H1 (cell line): ENCODE measurements at regions not wholly inside any gene's neighbourhood (a gene's known extent, or its start where the extent isn't known, plus 50 kb on each side); places are given as distances from the start of the nearest gene placed in this dataset.

Experiments
- CTCF ChIA-PET: fragments of 300-600 bp; sonication (Branson Sonifier 250); formaldehyde crosslinking; loops from one replicate; lab custom pipeline; 2021; ENCODE audit not compliant: partially characterized antibody; lab: Charles Lee
- POLR2A ChIA-PET: fragments of 300-600 bp; sonication (Branson Sonifier 250); formaldehyde crosslinking; loops from one replicate; lab custom pipeline; 2021; ENCODE audit warnings: inconsistent platforms; ENCODE audit not compliant: partially characterized antibody; lab: Charles Lee
- DNase-seq, 2 experiments: peaks; one replicate each; pipeline versions ENCODE4 v3.0.0 to v3.0.0-alpha.2; 2010 to 2022; ENCODE audit warnings: low spot score in 2 of 2, low read depth in 1 of 2, mixed read lengths in 1 of 2
- FAIRE-seq: peaks from 2 replicates; lab custom pipeline; 2011; peaks lifted over from hg19 to GRCh38; lab: Jason Lieb, UNC
- H2AFZ ChIP-seq: 2 replicates; pipeline ENCODE4 v1.8.1; 2012; ENCODE audit warnings: low read length, inconsistent platforms
- H2AK5ac ChIP-seq: 2 replicates; pipeline ENCODE4 v1.6.1; 2013; ENCODE audit warnings: low read depth, low read length
- H2BK120ac ChIP-seq: replicated peaks from 2 replicates; pipeline ENCODE3; 2013; ENCODE audit warnings: low read depth, low read length, inconsistent platforms
- H2BK12ac ChIP-seq: 2 replicates; pipeline ENCODE4 v1.6.1; 2013; ENCODE audit warnings: low read depth, low read length
- H2BK15ac ChIP-seq: 2 replicates; pipeline ENCODE4 v1.6.1; 2013; ENCODE audit warnings: low read length
- H2BK20ac ChIP-seq: 2 replicates; pipeline ENCODE4 v1.6.1; 2013; ENCODE audit warnings: low read length
- H2BK5ac ChIP-seq: 2 replicates; pipeline ENCODE4 v1.6.1; 2013; ENCODE audit warnings: low read depth, low read length
- H3K14ac ChIP-seq: 2 replicates; pipeline ENCODE4 v1.6.1; 2013; ENCODE audit warnings: inconsistent platforms; ENCODE audit not compliant: insufficient read length
- H3K18ac ChIP-seq: 2 replicates; pipeline ENCODE4 v1.6.1; 2013; ENCODE audit warnings: low read length; ENCODE audit errors: extremely low read depth
- H3K23ac ChIP-seq: 2 replicates; pipeline ENCODE4 v1.6.1; 2013; ENCODE audit warnings: inconsistent platforms; ENCODE audit not compliant: insufficient read length
- H3K23me2 ChIP-seq: 2 replicates; pipeline ENCODE4 v1.6.1; 2013; ENCODE audit warnings: low read depth, low read length
- H3K27ac ChIP-seq: 2 replicates; pipeline ENCODE4 v1.6.1; 2011; ENCODE audit warnings: low read depth, low read length, inconsistent platforms
- H3K27me3 ChIP-seq, 4 experiments: replicated peaks in 1 of 4; 1 replicate in 1 of 4; 2 replicates in 3 of 4; pipeline versions ENCODE4 v1.6.1 to v1.8.1; 2011 to 2013; ENCODE audit warnings: low read length in 3 of 4, mild to moderate bottlenecking in 3 of 4, inconsistent platforms in 2 of 4, mixed read lengths in 2 of 4, moderate library complexity in 1 of 4; ENCODE audit not compliant: control insufficient read depth in 3 of 4, insufficient read depth in 3 of 4; ENCODE audit errors: extremely low read depth in 1 of 4
- H3K36me3 ChIP-seq, 4 experiments: 2 replicates each; pipeline versions ENCODE4 v1.6.1 to v1.8.1; 2011 to 2013; ENCODE audit warnings: mild to moderate bottlenecking in 4 of 4, low read length in 3 of 4, moderate library complexity in 2 of 4, control low read depth in 1 of 4, inconsistent platforms in 1 of 4; ENCODE audit not compliant: insufficient read depth in 4 of 4, control insufficient read depth in 2 of 4
- H3K4ac ChIP-seq: replicated peaks from 2 replicates; pipeline ENCODE3; 2013; ENCODE audit warnings: low read length, low read depth, mixed read lengths, inconsistent platforms; ENCODE audit not compliant: insufficient read length
- H3K4me1 ChIP-seq, 4 experiments: replicated peaks in 1 of 4; 1 replicate in 1 of 4; 2 replicates in 3 of 4; pipeline versions ENCODE4 v1.6.1 to v1.8.1; 2011 to 2013; ENCODE audit warnings: low read length in 3 of 4, inconsistent platforms in 2 of 4, mixed read lengths in 1 of 4; ENCODE audit not compliant: insufficient read depth in 4 of 4, control insufficient read depth in 3 of 4
- H3K4me2 ChIP-seq, 2 experiments: 2 replicates each; pipeline versions ENCODE4 v1.6.1 to v1.8.1; 2011 to 2013; ENCODE audit warnings: low read depth in 2 of 2, low read length in 2 of 2, control low read depth in 1 of 2, inconsistent platforms in 1 of 2, mild to moderate bottlenecking in 1 of 2; ENCODE audit not compliant: insufficient read depth in 1 of 2
- H3K4me3 ChIP-seq, 4 experiments: fragments of 200-600, 300-600 bp in 1 of 4; sonication (generic), shearing (Covaris generic), sonication (Bioruptor Twin) in 1 of 4; 2 replicates each; pipeline versions ENCODE4 v1.5.1 to v1.8.1; 2011 to 2016; ENCODE audit warnings: low read length in 4 of 4, low read depth in 3 of 4, control low read depth in 2 of 4, inconsistent platforms in 2 of 4, mild to moderate bottlenecking in 2 of 4, mixed read lengths in 1 of 4, moderate library complexity in 1 of 4; ENCODE audit not compliant: insufficient read depth in 2 of 4; ENCODE audit errors: extremely low read depth in 1 of 4
- H3K56ac ChIP-seq: replicated peaks from 2 replicates; pipeline ENCODE3; 2013; ENCODE audit warnings: low read depth, mild to moderate bottlenecking, mixed read lengths, low read length, inconsistent platforms; ENCODE audit not compliant: insufficient read length
- H3K79me1 ChIP-seq: 2 replicates; pipeline ENCODE4 v1.6.1; 2013; ENCODE audit warnings: low read depth, low read length, control low read depth
- H3K79me2 ChIP-seq, 2 experiments: 2 replicates each; pipeline versions ENCODE4 v1.6.1 to v1.8.1; 2012 to 2013; ENCODE audit warnings: low read length in 2 of 2, mild to moderate bottlenecking in 2 of 2, inconsistent platforms in 1 of 2; ENCODE audit not compliant: insufficient read depth in 2 of 2, control insufficient read depth in 1 of 2
- H3K9ac ChIP-seq, 4 experiments: replicated peaks in 1 of 4; 1 replicate in 1 of 4; 2 replicates in 3 of 4; pipeline versions ENCODE4 v1.6.1 to v1.8.1; 2011 to 2013; ENCODE audit warnings: low read depth in 3 of 4, low read length in 3 of 4, control low read depth in 2 of 4, mild to moderate bottlenecking in 2 of 4, moderate library complexity in 2 of 4, inconsistent platforms in 1 of 4; ENCODE audit errors: extremely low read depth in 1 of 4
- H3K9me3 ChIP-seq, 2 experiments: 2 replicates each; pipeline versions ENCODE4 v1.6.1 to v1.8.1; 2012 to 2013; ENCODE audit warnings: mild to moderate bottlenecking in 2 of 2, moderate library complexity in 2 of 2, control low read depth in 1 of 2, inconsistent platforms in 1 of 2, low read depth in 1 of 2, low read length in 1 of 2, mixed read lengths in 1 of 2; ENCODE audit not compliant: insufficient read depth in 2 of 2
- H4K20me1 ChIP-seq, 2 experiments: replicated peaks in 1 of 2; 2 replicates each; pipeline versions ENCODE3 to v1.8.1; 2011 to 2013; ENCODE audit warnings: inconsistent platforms in 2 of 2, low read length in 2 of 2, mild to moderate bottlenecking in 1 of 2; ENCODE audit not compliant: insufficient read depth in 2 of 2, control insufficient read depth in 1 of 2
- H4K5ac ChIP-seq: 2 replicates; pipeline ENCODE4 v1.6.1; 2013; ENCODE audit warnings: low read length, low read depth, mixed read lengths, inconsistent platforms; ENCODE audit not compliant: insufficient read length
- H4K8ac ChIP-seq: 2 replicates; pipeline ENCODE4 v1.8.0; 2013; ENCODE audit warnings: mild to moderate bottlenecking, moderate library complexity, low read length, inconsistent platforms; ENCODE audit not compliant: insufficient read depth; ENCODE audit errors: extremely low read depth
- H4K91ac ChIP-seq: replicated peaks from 2 replicates; pipeline ENCODE3; 2013; ENCODE audit warnings: low read length, mixed read lengths, inconsistent platforms; ENCODE audit not compliant: insufficient read length
- CEBPB ChIP-seq: IDR thresholded peaks from 2 replicates; pipeline ENCODE4 v1.6.1; 2012; ENCODE audit warnings: low read depth, low read length
- CREB1 ChIP-seq: IDR thresholded peaks from 2 replicates; pipeline ENCODE4 v1.6.1; 2012; ENCODE audit warnings: inconsistent platforms
- CTBP2 ChIP-seq: IDR thresholded peaks from 2 replicates; pipeline ENCODE4 v1.7.0; 2011; ENCODE audit warnings: borderline replicate concordance, mild to moderate bottlenecking, moderate library complexity, mixed read lengths, low read length; ENCODE audit not compliant: insufficient read depth, insufficient read length
- EZH2 ChIP-seq: fragments of 200-600 bp; sonication (generic); IDR thresholded peaks from 2 replicates; pipeline ENCODE4 v1.7.1; 2012; ENCODE audit warnings: low read depth, mild to moderate bottlenecking, moderate library complexity, low read length, inconsistent platforms; ENCODE audit not compliant: severe bottlenecking
- GABPA ChIP-seq: IDR thresholded peaks from 2 replicates; pipeline ENCODE4 v1.6.1; 2011; ENCODE audit warnings: mild to moderate bottlenecking, low read length, moderate library complexity, borderline replicate concordance; ENCODE audit not compliant: insufficient read depth
- HDAC6 ChIP-seq: IDR thresholded peaks from one replicate; pipeline ENCODE4 v1.7.1; 2012; ENCODE audit warnings: low read depth, mild to moderate bottlenecking, inconsistent platforms, low read length, moderate library complexity
- KDM1A ChIP-seq: fragments of 200-600, 300-600 bp; sonication (generic); IDR thresholded peaks from 2 replicates; pipeline ENCODE4 v1.7.1; 2016; ENCODE audit warnings: mild to moderate bottlenecking, low read length, borderline replicate concordance
- KDM4A ChIP-seq: IDR thresholded peaks from one replicate; pipeline ENCODE4 v1.7.1; 2012; ENCODE audit warnings: low read depth, mild to moderate bottlenecking, moderate library complexity, low read length, inconsistent platforms; ENCODE audit not compliant: severe bottlenecking
- NRF1 ChIP-seq: IDR thresholded peaks from 2 replicates; pipeline ENCODE4 v1.6.1; 2011; ENCODE audit warnings: mild to moderate bottlenecking, low read depth, low read length, improper control_type of control experiment
- POU5F1 ChIP-seq: IDR thresholded peaks from 2 replicates; pipeline ENCODE4 v1.6.1; 2011; ENCODE audit warnings: low read depth, mild to moderate bottlenecking, low read length, moderate library complexity
- RAD21 ChIP-seq, 2 experiments: IDR thresholded peaks in 1 of 2; conservative IDR thresholded peaks in 1 of 2; 2 replicates each; pipeline ENCODE4 v1.6.1; 2011; ENCODE audit warnings: low read depth in 2 of 2, low read length in 2 of 2, improper control_type of control experiment in 1 of 2, inconsistent platforms in 1 of 2, mild to moderate bottlenecking in 1 of 2, moderate library complexity in 1 of 2
- SIRT6 ChIP-seq: IDR thresholded peaks from one replicate; pipeline ENCODE4 v1.7.1; 2012; ENCODE audit warnings: low read length, inconsistent platforms
- SP4 ChIP-seq: IDR thresholded peaks from 2 replicates; pipeline ENCODE4 v1.6.1; 2012; ENCODE audit warnings: low read length, inconsistent platforms
- SUZ12 ChIP-seq: fragments of 200-600 bp; sonication (generic); IDR thresholded peaks from 2 replicates; pipeline ENCODE4 v1.6.1; 2012; ENCODE audit warnings: mild to moderate bottlenecking, inconsistent platforms, low read length, moderate library complexity, mixed read lengths
- WGBS, 2 experiments: shearing (Covaris generic) in 1 of 2; methylation state at CpG; one replicate each; pipeline versions ENCODE4 v1.1.6 to v1.1.7; 2013 to 2015; ENCODE audit warnings: low lambda C conversion rate in 2 of 2, mixed read lengths in 2 of 2, inconsistent platforms in 1 of 2, low coverage in 1 of 2, missing lambda C conversion rate in 1 of 2; ENCODE audit not compliant: insufficient replicate concordance in 2 of 2, insufficient coverage in 1 of 2, insufficient read length in 1 of 2; ENCODE audit errors: extremely low coverage in 1 of 2, missing lambda C conversion rate in 1 of 2; 5-methylcytosine and 5-hydroxymethylcytosine counted together
- TF ChIP-seq, protein P1 (sequence below): IDR thresholded peaks from 2 replicates; pipeline ENCODE4 v1.6.1; 2012; ENCODE audit warnings: inconsistent platforms

DNA sequence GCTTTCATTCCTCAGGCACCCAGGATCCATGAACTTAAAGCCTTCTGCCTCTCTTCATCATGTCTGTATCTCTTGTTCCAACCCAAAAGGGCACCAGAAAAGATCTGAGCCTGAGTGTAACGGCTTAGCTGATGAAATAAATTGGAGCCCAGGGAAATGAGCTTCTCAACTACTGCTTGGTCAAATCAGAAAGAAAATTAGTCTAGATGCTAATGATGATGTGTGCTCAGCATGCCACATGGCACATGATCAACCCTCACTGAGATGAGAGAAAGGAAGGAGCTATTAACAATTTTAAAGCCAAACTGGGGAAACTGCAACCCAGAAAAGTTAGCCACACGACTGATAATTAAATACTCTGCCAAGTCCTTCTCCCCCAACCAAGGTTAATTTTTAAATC is 325.7 kb downstream of the CNTN3 start:
- Histone ChIP-seq H3K23ac (no peak overlapping the region), H4K20me1 (no peaks in the 10 kb centered on the region), H2AK5ac (no peak overlapping the region), H3K18ac (no peak overlapping the region), H3K23me2 (no peaks in the 10 kb centered on the region; the same call in 1 of the 2 replicates), H3K27ac (no peak overlapping the region), H3K9me3 (no peaks in the 10 kb centered on the region), H3K4me1 (no peaks in the 10 kb centered on the region), H3K4me3 (no peak overlapping the region), H3K9ac (no peak overlapping the region), H2BK120ac (no peak overlapping the region), H3K4ac (no peak overlapping the region), H2BK5ac (no peak overlapping the region), H4K91ac (no peak overlapping the region), H4K5ac (no peak overlapping the region), H3K36me3 (no peaks in the 10 kb centered on the region), H3K27me3 (no peaks in the 10 kb centered on the region), H2BK15ac (no peak overlapping the region), H3K79me1 (no peaks in the 10 kb centered on the region), H3K79me2 (no peaks in the 10 kb centered on the region), H3K14ac (no peak overlapping the region), H2BK20ac (no peak overlapping the region), H4K8ac (no peak overlapping the region), H2BK12ac (no peak overlapping the region), H3K56ac (no peak overlapping the region), H2AFZ (no peak overlapping the region), H3K4me2 (no peak overlapping the region)
- CTCF ChIA-PET, result interaction anchor here (0.7 to 1.3 kb wide), 4 partner anchors 15 to 1093 kb away, joined by 3 to 5 read pairs (median 3); no protein-coding TSS in a partner anchor
- 66% methylated on average over 2 of the region's 2 CpGs; no CpG with 5 or more reads in 1 of the 2 experiments for WGBS, 2 experiments
- no peak for FAIRE-seq
- no peak for DNase-seq
- POLR2A ChIA-PET, result no interaction called here
- no peak for TF ChIP-seq CTBP2
- no peak for TF ChIP-seq KDM1A
- TF ChIP-seq NRF1, result no peak
- no peak for TF ChIP-seq EZH2
- no peak for TF ChIP-seq KDM4A
- no peak for TF ChIP-seq SP4
- no peak for TF ChIP-seq POU5F1
- no peak for TF ChIP-seq SIRT6
- TF ChIP-seq HDAC6, result no peak
- no peak for TF ChIP-seq GABPA
- no peak for TF ChIP-seq CREB1
- TF ChIP-seq CEBPB, result no peak
- TF ChIP-seq RAD21 (IDR thresholded peaks at IDR 0.05 in 1 of 2, conservative IDR thresholded peaks at IDR 0.05 in 1 of 2; ENCODE audit: low read depth in 2 of 2, low read length in 2 of 2), result no peak
- no peak for TF ChIP-seq SUZ12
- TF ChIP-seq, protein P1, sequence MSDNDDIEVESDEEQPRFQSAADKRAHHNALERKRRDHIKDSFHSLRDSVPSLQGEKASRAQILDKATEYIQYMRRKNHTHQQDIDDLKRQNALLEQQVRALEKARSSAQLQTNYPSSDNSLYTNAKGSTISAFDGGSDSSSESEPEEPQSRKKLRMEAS, result no peak
